ENCODE measurements at regions not wholly inside any gene's neighbourhood (a gene's known extent, or its start where the extent isn't known, plus 50 kb on each side); places are given as distances from the start of the nearest gene placed in this dataset.

- no peak for TF ChIP-seq REST (IDR thresholded peaks at IDR 0.05; ENCODE audit: low read depth)
- TF ChIP-seq USF1 (IDR thresholded peaks at IDR 0.05) = no peak
- no peak for TF ChIP-seq YY1 (IDR thresholded peaks at IDR 0.05; ENCODE audit: low read depth)
Measured at GRCh38 chr10:4063717-4064116, 278.7 kb upstream of the KLF6 start.

All from Ishikawa (cell line).